Adrenal gland (tissue), 5 donors: ENCODE measurements at regions not wholly inside any gene's neighbourhood (a gene's known extent, or its start where the extent isn't known, plus 50 kb on each side); places are given as distances from the start of the nearest gene placed in this dataset.

Experiments used
- POLR2A ChIP-seq, 2 donors: fragments of 450-650 bp; IDR thresholded peaks; one replicate each; pipeline ENCODE4 v1.6.1; 2017; ENCODE audit warnings: antibody characterized with exemption in 2 of 2, mild to moderate bottlenecking in 2 of 2, moderate library complexity in 1 of 2
- TF ChIP-seq, protein P1 (sequence below), 6 experiments: fragments of 450-650 bp in 4 of 6; fragments of 200-600 bp in 2 of 6; sonication (generic) in 1 of 6; IDR thresholded peaks; 1 replicate in 5 of 6; 2 replicates in 1 of 6; pipeline versions ENCODE4 v1.5.1 to v1.8.0; 2016 to 2021; ENCODE audit warnings: antibody characterized with exemption in 6 of 6, mild to moderate bottlenecking in 2 of 6, moderate library complexity in 1 of 6
- donor health status: DM: no; HTN: no; CAD: no.

- TF ChIP-seq, protein P1, sequence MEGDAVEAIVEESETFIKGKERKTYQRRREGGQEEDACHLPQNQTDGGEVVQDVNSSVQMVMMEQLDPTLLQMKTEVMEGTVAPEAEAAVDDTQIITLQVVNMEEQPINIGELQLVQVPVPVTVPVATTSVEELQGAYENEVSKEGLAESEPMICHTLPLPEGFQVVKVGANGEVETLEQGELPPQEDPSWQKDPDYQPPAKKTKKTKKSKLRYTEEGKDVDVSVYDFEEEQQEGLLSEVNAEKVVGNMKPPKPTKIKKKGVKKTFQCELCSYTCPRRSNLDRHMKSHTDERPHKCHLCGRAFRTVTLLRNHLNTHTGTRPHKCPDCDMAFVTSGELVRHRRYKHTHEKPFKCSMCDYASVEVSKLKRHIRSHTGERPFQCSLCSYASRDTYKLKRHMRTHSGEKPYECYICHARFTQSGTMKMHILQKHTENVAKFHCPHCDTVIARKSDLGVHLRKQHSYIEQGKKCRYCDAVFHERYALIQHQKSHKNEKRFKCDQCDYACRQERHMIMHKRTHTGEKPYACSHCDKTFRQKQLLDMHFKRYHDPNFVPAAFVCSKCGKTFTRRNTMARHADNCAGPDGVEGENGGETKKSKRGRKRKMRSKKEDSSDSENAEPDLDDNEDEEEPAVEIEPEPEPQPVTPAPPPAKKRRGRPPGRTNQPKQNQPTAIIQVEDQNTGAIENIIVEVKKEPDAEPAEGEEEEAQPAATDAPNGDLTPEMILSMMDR (IDR thresholded peaks at IDR 0.05): no peak
- no peak for TF ChIP-seq POLR2A (IDR thresholded peaks at IDR 0.05)
Observed at GRCh38 chr2:40507432-40507831, 55.5 kb upstream of the SLC8A1 start.
